Heart right ventricle (tissue), 16 donors: ENCODE measurements at regions not wholly inside any gene's neighbourhood (a gene's known extent, or its start where the extent isn't known, plus 50 kb on each side); places are given as distances from the start of the nearest gene placed in this dataset.

ENCODE experiments used
- ATAC-seq, 8 donors: fragments of 200-7000 bp; cut with Tn5 transposase; one replicate each; pipeline ENCODE4 v1.9.1; 2020; ENCODE audit warnings: mild to moderate bottlenecking in 8 of 8, moderate library complexity in 8 of 8, moderate number of reproducible peaks in 1 of 8
- DNase-seq, 2 donors: peaks; one replicate each; pipeline ENCODE4 v3.0.0-alpha.2; 2020
- H3K27ac ChIP-seq, 10 donors: fragments of 200-600 bp; sonication (generic) in 2 of 10; one replicate each; pipeline versions ENCODE4 v1.5.0 to v1.8.0; 2020 to 2022; ENCODE audit warnings: mild to moderate bottlenecking in 3 of 10
- H3K27me3 ChIP-seq, 7 donors: fragments of 200-600 bp; one replicate each; pipeline ENCODE4 v1.8.0; 2021 to 2022; ENCODE audit warnings: mild to moderate bottlenecking in 2 of 7
- H3K36me3 ChIP-seq, 9 donors: fragments of 200-600 bp; sonication (generic) in 1 of 9; one replicate each; pipeline versions ENCODE4 v1.5.0 to v1.8.0; 2020 to 2022; ENCODE audit warnings: mild to moderate bottlenecking in 2 of 9
- H3K4me1 ChIP-seq, 9 donors: fragments of 200-600 bp; sonication (generic) in 1 of 9; one replicate each; pipeline versions ENCODE4 v1.5.0 to v1.8.0; 2020 to 2022; ENCODE audit warnings: mild to moderate bottlenecking in 4 of 9
- H3K4me3 ChIP-seq, 10 donors: fragments of 200-600 bp; sonication (generic) in 2 of 10; one replicate each; pipeline versions ENCODE4 v1.5.0 to v1.8.0; 2020 to 2022; ENCODE audit warnings: mild to moderate bottlenecking in 7 of 10, moderate library complexity in 2 of 10
- H3K9me3 ChIP-seq, 11 donors: fragments of 200-600 bp in 10 of 11; sonication (generic) in 2 of 11; one replicate each; pipeline versions ENCODE4 v1.5.0 to v1.8.0; 2013 to 2022; ENCODE audit warnings: mild to moderate bottlenecking in 2 of 11, control low read depth in 1 of 11, moderate library complexity in 1 of 11
- CTCF ChIP-seq, 9 donors: fragments of 200-600 bp; sonication (generic) in 2 of 9; IDR thresholded peaks; one replicate each; pipeline versions ENCODE4 v1.5.0 to v1.8.0; 2021 to 2022; ENCODE audit warnings: antibody characterized with exemption in 9 of 9, mild to moderate bottlenecking in 5 of 9, moderate library complexity in 1 of 9
- WGBS, 2 donors: extraction: QIAGEN DNeasy Blood & Tissue Kit; methylation state at CpG; one replicate each; pipeline ENCODE4 v1.1.7; 2013; ENCODE audit warnings: inconsistent platforms in 1 of 2; 5-methylcytosine and 5-hydroxymethylcytosine counted together
- intact Hi-C, 10 donors: fragments of 100-400 bp; cut with DNase I; formaldehyde crosslinking; loops; one replicate each; pipeline versions ENCODE4 v1.11.1 to v1.14.2; 2022
- donor health status: Arrhythmogenic right ventricular cardiomyopathy.
- donor health status: ischemic (EF 13 %, LVEDD 7.1; RV severe dilation, severe dysfunction).
- donor health status: healthy with polysubstance abuse.
- donor health status: DM: no; HTN: yes; CAD: no.
- donor health status: DM: no; HTN: no; CAD: no.
- donor health status: ischemic (EF 25% LVEDD 6.9; RV normal size, moderate dysfunction).
- donor health status: ischemic (EF 25% LVEDD 5.7; RV mildly dilated, moderate dysfunction).
- donor health status: healthy.
- donor health status: DM: yes; HTN: yes; CAD: no.
- donor health status: Ischemic cardiomyopathy.
- donor health status: ischemic (EF 35%, LVEDD 5.7; RV mildly dilated, moderate dysfunction).
- donor health status: nonischemic (EF 11% LVEDD 7.7; RV severe dilation, severe dysfunction).
- donor health status: DM: yes; HTN: yes; CAD: no.
- donor health status: PGD.
- donor health status: ischemic (EF 29% LVEDD 5.4; RV normal size, mild dysfunction).
- donor health status: nonischemic (EF 23%, LVEDD 6.1; RV moderate dilation, normal function).

DNA sequence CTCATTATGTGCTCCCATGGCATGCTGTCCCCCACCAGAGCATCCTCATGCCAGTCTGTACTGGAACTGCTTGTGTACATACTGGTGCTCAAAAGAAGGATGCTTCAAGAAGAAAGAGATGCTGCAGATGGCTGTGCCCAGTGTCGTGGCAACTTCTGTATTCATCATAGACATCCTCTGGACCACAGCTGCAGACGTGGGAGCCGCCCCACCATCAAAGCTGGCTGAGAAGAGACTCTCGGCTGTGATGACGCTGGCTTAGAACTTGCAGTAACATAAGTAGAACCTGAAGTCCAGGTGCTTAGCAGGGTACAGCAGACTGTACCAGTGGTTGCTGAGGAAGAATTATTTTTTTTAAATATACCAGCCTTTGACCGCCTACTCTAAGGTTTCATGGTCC, 112.6 kb upstream of the ARHGAP5 start:
- Histone ChIP-seq H3K4me3 (no peak overlapping the region), H3K9me3 (no peaks in the 10 kb centered on the region), H3K27ac (no peak overlapping the region), H3K36me3 (no peaks in the 10 kb centered on the region), H3K27me3 (no peaks in the 10 kb centered on the region), H3K4me1 (peaks cover 0 to 46% (median 36%) of the 10 kb centered on the region in 9 donors)
- intact Hi-C loops: no loop called here
- 92 to 93% methylated on average over 6 of the region's 6 CpGs for WGBS, 2 donors
- no peak for ATAC-seq
- TF ChIP-seq CTCF (IDR thresholded peaks at IDR 0.05): no peak
- no peak for DNase-seq

GRCh38 chr14:31965071-31965734, 111.9 kb upstream of the ARHGAP5 start:
- H3K36me3 ChIP-seq: no peaks in the 10 kb centered on the region
- DNase-seq (no peak), ATAC-seq (no peak)
- intact Hi-C loops: no loop called here
- no peak overlapping the region for H3K4me3 ChIP-seq
- WGBS, 2 donors: 70 to 79% methylated on average over 11 of the region's 11 CpGs
- H3K27ac ChIP-seq: no peak overlapping the region
- H3K4me1 ChIP-seq: peaks cover 0 to 49% (median 41%) of the 10 kb centered on the region in 9 donors
- H3K27me3 ChIP-seq: no peaks in the 10 kb centered on the region
- peaks cover 0 to 4% (median 2%) of the 10 kb centered on the region in 11 donors for H3K9me3 ChIP-seq
- TF ChIP-seq CTCF (IDR thresholded peaks at IDR 0.05): no peak

- H3K36me3 ChIP-seq: no peaks in the 10 kb centered on the region
- peaks cover 0 to 49% (median 41%) of the 10 kb centered on the region in 9 donors for H3K4me1 ChIP-seq
- DNase-seq (no peak), ATAC-seq (peak in 5 of 8 donors; percentile 6 to 52 (median 40))
- H3K27me3 ChIP-seq: no peaks in the 10 kb centered on the region
- intact Hi-C loops: no loop called here
- no peak for TF ChIP-seq CTCF (IDR thresholded peaks at IDR 0.05)
- peaks cover 0 to 11% (median 9%) of the 10 kb centered on the region in 11 donors for H3K9me3 ChIP-seq
- 60 to 68% methylated on average over 9 of the region's 9 CpGs for WGBS, 2 donors
- no peak overlapping the region for H3K4me3 ChIP-seq
- peak overlapping the region in 1 of 10 donors; percentile 38 for H3K27ac ChIP-seq
These were observed 111.1 kb upstream of the ARHGAP5 start for GRCh38 chr14:31965735-31966598.

GRCh38 chr14:31966896-31967668, 110.0 kb upstream of the ARHGAP5 start:
- Histone ChIP-seq H3K4me3 (no peak overlapping the region), H3K27ac (peak overlapping the region in 2 of 10 donors; percentile 7 to 38), H3K36me3 (no peaks in the 10 kb centered on the region), H3K27me3 (no peaks in the 10 kb centered on the region), H3K9me3 (peaks cover 0 to 16% (median 11%) of the 10 kb centered on the region in 11 donors), H3K4me1 (peaks cover 0 to 49% (median 41%) of the 10 kb centered on the region in 9 donors)
- DNase-seq (no peak), ATAC-seq (no peak)
- TF ChIP-seq CTCF (IDR thresholded peaks at IDR 0.05): no peak
- 77 to 81% methylated on average over 6 of the region's 6 CpGs for WGBS, 2 donors
- intact Hi-C loops: no loop called here
